Mesenchymal stem cell (in vitro differentiated cells and primary cell): ENCODE measurements at regions not wholly inside any gene's neighbourhood (a gene's known extent, or its start where the extent isn't known, plus 50 kb on each side); places are given as distances from the start of the nearest gene placed in this dataset.

Experiments
- DNase-seq: peaks from one replicate; pipeline ENCODE4 v3.0.0-alpha.2; 2013
- H2AFZ ChIP-seq: one replicate; pipeline ENCODE4 v1.6.1; 2013; ENCODE audit warnings: low read depth, mild to moderate bottlenecking, control low read depth, inconsistent platforms, low read length, moderate library complexity
- H2AK5ac ChIP-seq: 2 replicates; pipeline ENCODE4 v1.6.1; 2013; ENCODE audit warnings: low read length, moderate library complexity, mild to moderate bottlenecking, inconsistent platforms; ENCODE audit not compliant: severe bottlenecking
- H2BK120ac ChIP-seq: one replicate; pipeline ENCODE4 v1.6.1; 2013; ENCODE audit warnings: low read depth, mild to moderate bottlenecking, inconsistent platforms, low read length, moderate library complexity
- H2BK12ac ChIP-seq, 2 experiments: one replicate each; pipeline ENCODE4 v1.6.1; 2013; ENCODE audit warnings: inconsistent platforms in 2 of 2, low read length in 2 of 2, mild to moderate bottlenecking in 2 of 2, moderate library complexity in 2 of 2, control low read depth in 1 of 2
- H2BK15ac ChIP-seq: one replicate; pipeline ENCODE4 v1.6.1; 2013; ENCODE audit warnings: mild to moderate bottlenecking, low read depth, inconsistent platforms; ENCODE audit not compliant: poor library complexity, severe bottlenecking
- H2BK5ac ChIP-seq: 2 replicates; pipeline ENCODE4 v1.6.1; 2013; ENCODE audit warnings: low read depth, mild to moderate bottlenecking, low read length, control low read depth, inconsistent platforms; ENCODE audit not compliant: poor library complexity, severe bottlenecking
- H3K14ac ChIP-seq, 2 experiments: one replicate each; pipeline ENCODE4 v1.6.1; 2013; ENCODE audit warnings: inconsistent platforms in 2 of 2, low read length in 2 of 2, control low read depth in 1 of 2, mild to moderate bottlenecking in 1 of 2, moderate library complexity in 1 of 2
- H3K18ac ChIP-seq, 2 experiments: one replicate each; pipeline ENCODE4 v1.6.1; 2013; ENCODE audit warnings: inconsistent platforms in 2 of 2, low read length in 2 of 2, control low read depth in 1 of 2, low read depth in 1 of 2, mild to moderate bottlenecking in 1 of 2
- H3K23ac ChIP-seq, 2 experiments: one replicate each; pipeline ENCODE4 v1.6.1; 2013; ENCODE audit warnings: inconsistent platforms in 2 of 2, low read length in 2 of 2, mild to moderate bottlenecking in 2 of 2, moderate library complexity in 2 of 2, control low read depth in 1 of 2
- H3K27ac ChIP-seq: 2 replicates; pipeline ENCODE4 v1.5.1; 2013; ENCODE audit warnings: mild to moderate bottlenecking, moderate library complexity, low read length, control low read depth, inconsistent platforms; ENCODE audit not compliant: poor library complexity, severe bottlenecking
- H3K27me3 ChIP-seq, 2 experiments: 2 replicates each; pipeline versions ENCODE4 v1.6.1 to v1.7.0; 2013; ENCODE audit warnings: low read length in 2 of 2, mild to moderate bottlenecking in 2 of 2, moderate library complexity in 2 of 2, control low read depth in 1 of 2, inconsistent platforms in 1 of 2; ENCODE audit not compliant: control insufficient read depth in 1 of 2, insufficient read depth in 1 of 2
- H3K36me3 ChIP-seq, 2 experiments: 2 replicates each; pipeline versions ENCODE4 v1.6.1 to v1.7.0; 2013; ENCODE audit warnings: low read length in 2 of 2, control low read depth in 1 of 2, inconsistent platforms in 1 of 2, low read depth in 1 of 2, mild to moderate bottlenecking in 1 of 2; ENCODE audit not compliant: insufficient read depth in 2 of 2, control insufficient read depth in 1 of 2
- H3K4ac ChIP-seq, 2 experiments: one replicate each; pipeline ENCODE4 v1.6.1; 2013; ENCODE audit warnings: inconsistent platforms in 2 of 2, low read length in 2 of 2, mild to moderate bottlenecking in 2 of 2, moderate library complexity in 2 of 2, control low read depth in 1 of 2, low read depth in 1 of 2
- H3K4me1 ChIP-seq: 2 replicates; pipeline ENCODE4 v1.6.1; 2013; ENCODE audit warnings: low read depth, low read length, control low read depth; ENCODE audit not compliant: control insufficient read depth, insufficient read depth
- H3K4me2 ChIP-seq: 2 replicates; pipeline ENCODE4 v1.6.1; 2013; ENCODE audit warnings: low read length, mild to moderate bottlenecking, inconsistent platforms; ENCODE audit not compliant: poor library complexity, severe bottlenecking
- H3K4me3 ChIP-seq, 2 experiments: 2 replicates each; pipeline versions ENCODE4 v1.5.1 to v1.7.0; 2013; ENCODE audit warnings: low read length in 2 of 2, mild to moderate bottlenecking in 2 of 2, control low read depth in 1 of 2, low read depth in 1 of 2; ENCODE audit not compliant: insufficient read depth in 1 of 2
- H3K79me1 ChIP-seq: replicated peaks from 2 replicates; pipeline ENCODE4 v1.6.1; 2013; ENCODE audit warnings: mild to moderate bottlenecking, control low read depth, low read length, inconsistent platforms; ENCODE audit not compliant: poor library complexity, severe bottlenecking
- H3K9ac ChIP-seq: 2 replicates; pipeline ENCODE4 v1.7.0; 2013; ENCODE audit warnings: mild to moderate bottlenecking, low read length, moderate library complexity
- H3K9me3 ChIP-seq: 2 replicates; pipeline ENCODE4 v1.7.0; 2013; ENCODE audit warnings: mild to moderate bottlenecking, low read length; ENCODE audit not compliant: control insufficient read depth
- H4K8ac ChIP-seq: one replicate; pipeline ENCODE4 v1.6.1; 2013; ENCODE audit warnings: inconsistent platforms, mild to moderate bottlenecking, low read length, moderate library complexity
- H4K91ac ChIP-seq: one replicate; pipeline ENCODE4 v1.6.1; 2013; ENCODE audit warnings: mild to moderate bottlenecking, low read length, inconsistent platforms
- WGBS: methylation state at CpG from one replicate; pipeline ENCODE4 v1.1.7; 2013; ENCODE audit warnings: mixed read lengths; 5-methylcytosine and 5-hydroxymethylcytosine counted together

DNA sequence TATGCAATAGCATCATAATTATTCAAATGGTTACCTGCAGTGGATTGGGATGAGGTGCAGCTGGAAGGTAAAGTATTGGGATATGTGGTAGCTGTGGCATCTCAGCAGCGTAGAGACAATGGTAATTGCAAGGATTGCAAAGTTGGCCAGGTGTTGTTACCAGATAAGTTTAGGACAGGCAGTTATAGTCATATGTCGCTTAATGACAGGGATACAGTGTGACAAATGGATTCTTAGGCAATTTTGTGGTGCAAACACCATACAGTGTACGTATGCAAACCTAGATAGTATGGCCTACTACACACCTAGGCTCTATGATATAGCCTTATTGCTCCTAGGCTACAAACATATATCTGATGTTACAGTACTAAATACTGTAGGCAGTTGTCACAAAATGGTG is 163.5 kb upstream of the LYZL2 start:
- WGBS: 90% methylated on average over 2 of the region's 3 CpGs

DNA sequence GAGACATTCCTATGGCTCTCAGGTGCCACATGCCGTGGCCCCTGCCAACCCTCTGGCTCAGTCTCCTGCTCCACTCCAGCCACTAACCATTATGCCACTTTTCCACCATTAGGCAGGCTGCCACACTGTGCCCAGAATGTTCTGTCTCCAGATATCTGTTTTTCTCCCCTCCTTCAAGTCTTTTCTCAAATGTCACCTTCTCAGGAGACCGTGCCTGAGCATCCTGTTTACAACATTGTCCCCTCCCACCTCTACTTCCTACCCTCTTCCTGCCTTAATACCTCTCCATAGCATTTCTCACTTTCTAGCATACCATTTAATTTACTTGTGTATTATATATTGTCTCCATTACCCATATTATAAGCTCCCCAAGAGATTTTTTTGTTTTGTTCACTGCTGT is 162.5 kb upstream of the LYZL2 start:
- Histone ChIP-seq H3K79me1 (no peaks in the 10 kb centered on the region), H4K8ac (no peak overlapping the region), H3K14ac (no peak overlapping the region), H4K91ac (no peak overlapping the region), H3K18ac (no peak overlapping the region), H2BK12ac (no peak overlapping the region), H2AFZ (no peak overlapping the region), H3K36me3 (no peaks in the 10 kb centered on the region), H3K9ac (no peak overlapping the region), H3K4me2 (no peak overlapping the region), H3K4me1 (no peaks in the 10 kb centered on the region), H3K4me3 (no peak overlapping the region), H2AK5ac (no peak overlapping the region), H3K23ac (no peak overlapping the region), H2BK120ac (no peak overlapping the region), H2BK15ac (no peak overlapping the region), H3K27me3 (no peaks in the 10 kb centered on the region), H3K4ac (no peak overlapping the region), H3K27ac (no peak overlapping the region), H3K9me3 (no peaks in the 10 kb centered on the region), H2BK5ac (no peak overlapping the region)
- DNase-seq: no peak
- WGBS: 78% methylated on average over 2 of the region's 2 CpGs

More for the DNA sequence above, 163.5 kb upstream of the LYZL2 start:
- Histone ChIP-seq H2BK120ac (no peak overlapping the region), H2AK5ac (no peak overlapping the region), H3K4me3 (no peak overlapping the region), H2AFZ (no peak overlapping the region), H3K27ac (no peak overlapping the region), H4K8ac (no peak overlapping the region), H3K18ac (no peak overlapping the region), H3K9me3 (no peaks in the 10 kb centered on the region), H3K36me3 (no peaks in the 10 kb centered on the region), H3K14ac (no peak overlapping the region), H3K79me1 (no peaks in the 10 kb centered on the region), H3K4ac (no peak overlapping the region), H3K9ac (no peak overlapping the region), H2BK5ac (no peak overlapping the region), H3K4me2 (no peak overlapping the region), H4K91ac (no peak overlapping the region), H2BK12ac (no peak overlapping the region), H3K4me1 (no peaks in the 10 kb centered on the region), H3K27me3 (no peaks in the 10 kb centered on the region), H2BK15ac (no peak overlapping the region), H3K23ac (no peak overlapping the region)
- DNase-seq: no peak

- 62% methylated on average over 4 of the region's 5 CpGs for WGBS
Measured at GRCh38 chr10:30791197-30791611, 161.7 kb upstream of the LYZL2 start.

DNA sequence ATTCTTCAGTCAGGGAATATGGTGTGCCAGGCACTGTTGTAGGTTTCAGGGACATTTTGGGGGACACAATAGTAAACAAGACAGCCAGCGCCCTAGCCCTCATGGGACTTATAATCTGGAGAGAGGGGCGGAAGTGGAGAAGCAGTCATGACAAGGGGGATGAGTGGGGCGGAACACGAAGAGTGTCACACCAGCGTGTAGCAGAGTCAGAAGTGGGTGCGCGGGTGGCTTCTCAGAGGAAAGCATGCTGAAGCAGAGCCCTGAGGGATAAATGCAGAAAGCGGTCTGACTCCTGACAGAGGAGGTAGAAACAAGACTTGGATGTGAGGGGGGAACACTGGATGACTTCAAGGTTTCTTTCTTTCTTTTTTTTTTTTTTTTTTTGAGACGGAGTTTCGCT is 160.3 kb upstream of the LYZL2 start:
- Histone ChIP-seq H4K8ac (peak overlapping the region; percentile 5), H3K4me3 (no peak overlapping the region), H3K9me3 (no peaks in the 10 kb centered on the region), H3K4me1 (peaks cover 4% of the 10 kb centered on the region), H3K9ac (no peak overlapping the region), H3K27me3 (no peaks in the 10 kb centered on the region), H2AFZ (no peak overlapping the region), H2BK120ac (no peak overlapping the region), H2BK15ac (no peak overlapping the region), H3K36me3 (no peaks in the 10 kb centered on the region), H3K27ac (no peak overlapping the region), H3K14ac (no peak overlapping the region), H4K91ac (no peak overlapping the region), H3K4me2 (no peak overlapping the region), H3K79me1 (no peaks in the 10 kb centered on the region), H3K18ac (peak overlapping the region in 1 of 2 experiments; percentile 25), H3K23ac (no peak overlapping the region), H3K4ac (no peak overlapping the region), H2BK5ac (no peak overlapping the region), H2BK12ac (peak overlapping the region in 1 of 2 experiments; percentile 22), H2AK5ac (no peak overlapping the region)
- 97% methylated on average over 8 of the region's 10 CpGs for WGBS
- DNase-seq: no peak

More at GRCh38 chr10:30791197-30791611, 161.7 kb upstream of the LYZL2 start:
- Histone ChIP-seq H3K9ac (no peak overlapping the region), H4K8ac (no peak overlapping the region), H2BK5ac (no peak overlapping the region), H3K27me3 (no peaks in the 10 kb centered on the region), H2BK120ac (no peak overlapping the region), H2BK12ac (peak overlapping the region in 1 of 2 experiments; percentile 55), H3K36me3 (no peaks in the 10 kb centered on the region), H4K91ac (no peak overlapping the region), H2BK15ac (no peak overlapping the region), H3K9me3 (no peaks in the 10 kb centered on the region), H3K4me1 (peaks cover under 1% of the 10 kb centered on the region), H3K23ac (no peak overlapping the region), H2AK5ac (no peak overlapping the region), H3K18ac (peak overlapping the region in 1 of 2 experiments; percentile 73), H3K4me2 (no peak overlapping the region), H3K27ac (no peak overlapping the region), H3K4ac (no peak overlapping the region), H3K4me3 (no peak overlapping the region), H3K14ac (no peak overlapping the region), H2AFZ (no peak overlapping the region), H3K79me1 (no peaks in the 10 kb centered on the region)
- no peak for DNase-seq
